ENCODE measurements at regions not wholly inside any gene's neighbourhood (a gene's known extent, or its start where the extent isn't known, plus 50 kb on each side); places are given as distances from the start of the nearest gene placed in this dataset.
A peak's percentile ranks its signal among the peaks of the same experiment; 100 is the strongest.

GRCh38 chr2:209344349-209344748 is 79.5 kb upstream of the MAP2 start:
- no peak for TF ChIP-seq ZFX (IDR thresholded peaks at IDR 0.05)
- TF ChIP-seq CTCF (conservative IDR thresholded peaks at IDR 0.05), result no peak
- no peak overlapping the region for H3K27ac ChIP-seq

DNA sequence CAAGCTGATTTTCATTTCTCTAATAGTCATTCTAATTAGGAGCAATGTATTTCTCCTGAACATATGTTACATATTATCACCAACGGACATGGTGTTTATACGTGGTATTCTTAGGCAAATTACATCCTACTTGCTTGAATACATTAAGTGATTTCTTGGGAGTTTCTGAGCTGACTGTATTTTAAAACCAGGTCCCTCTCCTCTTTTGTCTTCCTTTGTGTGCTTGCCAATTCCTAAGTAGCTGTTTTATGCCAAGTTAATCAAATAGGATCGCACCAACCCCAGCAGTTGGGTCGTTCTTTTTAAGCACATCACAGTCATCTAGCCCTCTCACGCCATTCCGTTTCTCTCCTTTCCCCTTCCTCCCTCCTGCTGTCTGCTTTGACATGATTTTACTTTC is 75.4 kb upstream of the MAP2 start:
- no peak overlapping the region for H3K27ac ChIP-seq
- TF ChIP-seq CTCF (conservative IDR thresholded peaks at IDR 0.05) (no peak), ZFX (IDR thresholded peaks at IDR 0.05) (no peak)

DNA sequence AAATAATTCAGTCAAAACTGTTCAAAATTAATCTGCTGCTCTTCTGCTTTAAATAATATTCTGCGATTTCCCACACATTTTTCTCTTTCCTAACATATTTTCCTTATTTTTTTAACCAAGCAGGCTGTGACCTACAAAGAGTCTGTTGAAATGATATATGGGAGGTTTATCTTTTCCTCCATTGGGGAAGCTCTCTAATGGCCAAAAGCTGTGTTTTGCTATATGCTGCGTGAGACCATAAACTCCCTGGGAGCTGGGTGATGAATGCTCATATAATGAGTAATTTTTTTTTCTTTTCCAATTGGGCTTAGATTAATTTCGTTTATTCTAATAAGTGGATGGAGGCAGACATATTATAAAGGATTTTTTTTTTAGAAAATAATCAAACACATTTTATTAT is 72.2 kb upstream of the MAP2 start:
- TF ChIP-seq CTCF (conservative IDR thresholded peaks at IDR 0.05) (no peak), ZFX (IDR thresholded peaks at IDR 0.05) (no peak)
- no peak overlapping the region for H3K27ac ChIP-seq

- no peak for TF ChIP-seq ZFX (IDR thresholded peaks at IDR 0.05)
- no peak overlapping the region for H3K27ac ChIP-seq
These were observed 64.9 kb upstream of the MAP2 start for GRCh38 chr2:209358992-209359391.

GRCh38 chr2:209367075-209367747 is 56.6 kb upstream of the MAP2 start:
- TF ChIP-seq CTCF (conservative IDR thresholded peaks at IDR 0.05) (no peak), ZFX (IDR thresholded peaks at IDR 0.05) (no peak)
- no peak overlapping the region for H3K27ac ChIP-seq

DNA sequence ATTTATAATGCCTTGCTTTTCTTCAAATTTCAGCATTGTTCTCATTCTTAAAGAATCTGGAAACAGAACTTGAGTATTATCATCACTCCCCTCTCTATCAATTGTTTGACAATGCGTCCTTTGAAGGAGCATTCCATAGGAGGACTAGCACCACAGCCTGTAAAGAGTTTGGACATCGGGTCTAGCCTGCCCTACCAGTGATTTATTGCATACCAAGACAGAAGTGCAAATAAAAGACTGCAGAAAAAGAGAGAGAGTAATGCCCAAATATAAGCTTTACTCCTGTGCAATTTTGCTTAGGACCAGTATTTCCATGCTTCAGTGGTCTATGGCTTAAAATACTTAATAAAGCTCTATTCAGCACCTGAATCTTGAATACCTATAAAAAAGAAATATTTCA is 55.4 kb upstream of the MAP2 start:
- no peak for TF ChIP-seq ZFX (IDR thresholded peaks at IDR 0.05)
- TF ChIP-seq CTCF (conservative IDR thresholded peaks at IDR 0.05), result no peak
- no peak overlapping the region for H3K27ac ChIP-seq

DNA sequence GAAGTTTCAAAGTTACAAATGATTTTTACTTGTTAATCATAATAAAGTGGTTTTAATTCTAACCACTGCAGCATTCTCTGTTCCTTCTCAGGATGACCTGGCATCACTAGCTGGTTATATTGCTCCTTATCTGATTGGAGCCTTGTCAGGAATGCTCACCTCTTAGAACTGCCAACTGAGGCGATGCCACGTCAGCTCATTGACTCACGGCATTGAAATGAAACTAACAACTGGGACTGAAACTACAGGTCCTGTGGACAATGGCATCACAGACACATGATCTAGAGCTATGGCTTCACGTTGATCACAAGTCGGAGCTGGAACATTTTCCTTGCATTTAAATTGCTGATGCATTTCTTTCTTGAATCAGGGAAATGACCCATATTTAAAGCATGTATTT is 54.9 kb upstream of the MAP2 start:
- TF ChIP-seq CTCF (conservative IDR thresholded peaks at IDR 0.05), result no peak
- TF ChIP-seq ZFX (IDR thresholded peaks at IDR 0.05), result no peak
- peak overlapping the region; percentile 32; the same call in 1 of the 2 replicates for H3K27ac ChIP-seq

- TF ChIP-seq CTCF (conservative IDR thresholded peaks at IDR 0.05) (no peak), ZFX (IDR thresholded peaks at IDR 0.05) (no peak)
- no peak overlapping the region for H3K27ac ChIP-seq
These were observed 54.2 kb upstream of the MAP2 start for GRCh38 chr2:209369656-209370055.
